HCT116 (cell line): ENCODE measurements at regions not wholly inside any gene's neighbourhood (a gene's known extent, or its start where the extent isn't known, plus 50 kb on each side); places are given as distances from the start of the nearest gene placed in this dataset.

Experiments
- ATAC-seq: fragments of 200-7000 bp; cut with Tn5 transposase; 2 replicates; pipeline ENCODE4 v1.9.1; 2020; ENCODE audit warnings: mild to moderate bottlenecking, moderate library complexity
- BruUV-seq: library from RNA; stranded (reverse); fragments of 400-500 nt; replicated peaks from 2 replicates; lab custom pipeline; 2021; lab: Mats Ljungman, UMichigan
- CTCF ChIA-PET: fragments of 300-600 bp; sonication (Branson Sonifier 250); formaldehyde crosslinking; loops from one replicate; lab custom pipeline; 2021; ENCODE audit warnings: antibody characterized with exemption; lab: Charles Lee
- POLR2A ChIA-PET: fragments of 300-600, 350-600 bp; sonication (Branson Sonifier 250); formaldehyde crosslinking; loops from one replicate; lab custom pipeline; 2021; ENCODE audit warnings: antibody characterized with exemption; lab: Charles Lee
- RAD21 ChIA-PET, 2 experiments: fragments of 300-600 bp; sonication (Branson Sonifier 250); formaldehyde crosslinking; loops; one replicate each; lab custom pipeline; 2023; ENCODE audit warnings: low total read pairs in 2 of 2; ENCODE audit not compliant: uncharacterized antibody in 2 of 2, unreplicated experiment in 2 of 2, low non-redundant PET in 1 of 2; lab: Charles Lee
- DNase-seq: peaks from one replicate; pipeline ENCODE4 v3.0.0-alpha.2; 2010; ENCODE audit warnings: low read depth, low spot score
- H2AFZ ChIP-seq: fragments of 200-600 bp; shearing (Covaris generic), sonication (generic); 2 replicates; pipeline ENCODE4 v1.6.1; 2017; ENCODE audit warnings: low read depth, mixed run types, mixed read lengths, antibody characterized with exemption, low read length; ENCODE audit not compliant: poor library complexity, severe bottlenecking
- H3K27ac ChIP-seq: 2 replicates; pipeline ENCODE4 v1.5.1; 2012; ENCODE audit warnings: low read depth, low read length
- H3K27me3 ChIP-seq: fragments of 200-600 bp; sonication (generic); 2 replicates; pipeline ENCODE4 v1.6.1; 2016; ENCODE audit warnings: mixed run types, low read length, mixed read lengths; ENCODE audit not compliant: insufficient read depth
- H3K36me3 ChIP-seq, 2 experiments: fragments of 200-500 bp in 1 of 2; fragments of 200-600 bp in 1 of 2; sonication (Bioruptor generic) in 1 of 2; sonication (generic) in 1 of 2; 2 replicates each; pipeline versions ENCODE4 v1.5.1 to v1.6.1; 2014 to 2016; ENCODE audit warnings: low read length in 2 of 2, inconsistent platforms in 1 of 2, mixed read lengths in 1 of 2, mixed run types in 1 of 2; ENCODE audit not compliant: insufficient read depth in 2 of 2, control insufficient read depth in 1 of 2
- H3K4me1 ChIP-seq, 2 experiments: fragments of 200-600 bp in 1 of 2; sonication (generic) in 1 of 2; 2 replicates each; pipeline versions ENCODE4 v1.5.1 to v1.6.1; 2012 to 2017; ENCODE audit warnings: low read length in 2 of 2, inconsistent platforms in 1 of 2, mild to moderate bottlenecking in 1 of 2, mixed read lengths in 1 of 2, mixed run types in 1 of 2, moderate library complexity in 1 of 2; ENCODE audit not compliant: insufficient read depth in 2 of 2, control insufficient read depth in 1 of 2
- H3K4me2 ChIP-seq: fragments of 200-600 bp; sonication (generic); 2 replicates; pipeline ENCODE4 v1.6.1; 2017; ENCODE audit warnings: mixed run types, low read length, mixed read lengths
- H3K4me3 ChIP-seq, 2 experiments: fragments of 200-600 bp in 1 of 2; sonication (generic) in 1 of 2; replicated peaks in 1 of 2; 2 replicates each; pipeline ENCODE4 v1.5.1; 2011 to 2016; ENCODE audit warnings: low read length in 2 of 2, control low read depth in 1 of 2, low read depth in 1 of 2, mild to moderate bottlenecking in 1 of 2, mixed read lengths in 1 of 2, mixed run types in 1 of 2
- H3K79me2 ChIP-seq: fragments of 200-600 bp; sonication (generic); 2 replicates; pipeline ENCODE4 v1.6.1; 2017; ENCODE audit warnings: mild to moderate bottlenecking, mixed run types, low read length, moderate library complexity, mixed read lengths; ENCODE audit not compliant: insufficient read depth
- H3K9ac ChIP-seq: fragments of 200-600 bp; sonication (generic); 2 replicates; pipeline ENCODE4 v1.6.1; 2016; ENCODE audit warnings: low read length, mixed read lengths
- H3K9me2 ChIP-seq: fragments of 200-600 bp; sonication (generic), shearing (Covaris generic); 2 replicates; pipeline ENCODE4 v1.6.1; 2017; ENCODE audit warnings: mixed run types, mild to moderate bottlenecking, moderate library complexity; ENCODE audit not compliant: insufficient read depth
- H3K9me3 ChIP-seq, 2 experiments: fragments of 200-500 bp in 1 of 2; fragments of 200-600 bp in 1 of 2; sonication (Bioruptor generic) in 1 of 2; sonication (generic) in 1 of 2; 2 replicates each; pipeline ENCODE4 v1.6.1; 2014 to 2017; ENCODE audit warnings: low read length in 2 of 2, mixed read lengths in 2 of 2, inconsistent platforms in 1 of 2, low read depth in 1 of 2, mild to moderate bottlenecking in 1 of 2, mixed run types in 1 of 2, moderate library complexity in 1 of 2; ENCODE audit not compliant: control insufficient read depth in 1 of 2, insufficient read depth in 1 of 2
- H4K20me1 ChIP-seq: fragments of 200-600 bp; sonication (generic), shearing (Covaris generic); 2 replicates; pipeline ENCODE4 v1.6.1; 2017; ENCODE audit warnings: mixed run types, mild to moderate bottlenecking, moderate library complexity; ENCODE audit not compliant: insufficient read depth
- CBX3 ChIP-seq: IDR thresholded peaks from 2 replicates; pipeline ENCODE4 v1.6.1; 2012; ENCODE audit warnings: low read depth
- CEBPB ChIP-seq: IDR thresholded peaks from 2 replicates; pipeline ENCODE4 v1.6.1; 2012; ENCODE audit warnings: low read depth
- EGR1 ChIP-seq: IDR thresholded peaks from 2 replicates; pipeline ENCODE4 v1.6.1; 2012; ENCODE audit warnings: low read depth
- ELF1 ChIP-seq: IDR thresholded peaks from 2 replicates; pipeline ENCODE4 v1.6.1; 2012; ENCODE audit warnings: low read depth, borderline replicate concordance
- EZH2 ChIP-seq: fragments of 200-600 bp; sonication (generic); IDR thresholded peaks from 2 replicates; pipeline ENCODE4 v1.6.1; 2017; ENCODE audit warnings: antibody characterized with exemption, mixed run types
- EZH2phosphoT487 ChIP-seq: fragments of 200-600 bp; IDR thresholded peaks from 2 replicates; pipeline ENCODE4 v1.6.1; 2018; ENCODE audit warnings: antibody characterized with exemption, borderline replicate concordance
- FOSL1 ChIP-seq: IDR thresholded peaks from 2 replicates; pipeline ENCODE4 v1.6.1; 2012; ENCODE audit warnings: low read depth
- JUND ChIP-seq: IDR thresholded peaks from 2 replicates; pipeline ENCODE4 v1.6.1; 2012
- POLR2A ChIP-seq: IDR thresholded peaks from 2 replicates; pipeline ENCODE4 v1.7.0; 2011; ENCODE audit warnings: borderline replicate concordance; ENCODE audit not compliant: insufficient read depth, insufficient read length; ENCODE audit errors: extremely low read depth
- POLR2AphosphoS5 ChIP-seq: IDR thresholded peaks from 2 replicates; pipeline ENCODE4 v1.6.1; 2011; ENCODE audit warnings: mild to moderate bottlenecking, low read depth, low read length, moderate library complexity
- RAD21 ChIP-seq: IDR thresholded peaks from 2 replicates; pipeline ENCODE4 v1.6.1; 2012; ENCODE audit warnings: low read depth, mild to moderate bottlenecking
- SIN3A ChIP-seq: IDR thresholded peaks from 2 replicates; pipeline ENCODE4 v1.6.1; 2012; ENCODE audit warnings: low read depth
- SP1 ChIP-seq: IDR thresholded peaks from 2 replicates; pipeline ENCODE4 v1.6.1; 2012; ENCODE audit warnings: low read depth
- SRF ChIP-seq: IDR thresholded peaks from 2 replicates; pipeline ENCODE4 v1.6.1; 2012; ENCODE audit warnings: low read depth
- ZNF274 ChIP-seq: fragments of 200-500 bp; sonication (Bioruptor generic); IDR thresholded peaks from 2 replicates; pipeline ENCODE4 v1.6.1; 2014; ENCODE audit warnings: mild to moderate bottlenecking, low read depth, low read length, inconsistent platforms
- intact Hi-C: fragments of 100-400 bp; cut with micrococcal nuclease; formaldehyde crosslinking; loops from 2 replicates; pipeline ENCODE4 v1.10.0; 2022

- H3K4me3 ChIP-seq, result no peak overlapping the region
- H2AFZ ChIP-seq, result no peak overlapping the region
- 0 out of 2 replicates have a peak, but pooled peaks cover under 1% of the 10 kb centered on the region for H3K27me3 ChIP-seq
- TF ChIP-seq SIN3A (no peak), JUND (no peak), FOSL1 (no peak)
- ATAC-seq (no peak), DNase-seq (no peak)
- RAD21 ChIA-PET, result no interaction called here
- no peaks in the 10 kb centered on the region for H3K36me3 ChIP-seq
- H3K79me2 ChIP-seq, result no peaks in the 10 kb centered on the region
- H3K27ac ChIP-seq, result no peak overlapping the region
- H3K9me2 ChIP-seq, result no peaks in the 10 kb centered on the region
- H3K9me3 ChIP-seq, result no peaks in the 10 kb centered on the region
- no peak overlapping the region for H3K4me2 ChIP-seq
- H3K9ac ChIP-seq, result no peak overlapping the region
- intact Hi-C loops, result no loop called here
- no TSS peak for BruUV-seq
- no peaks in the 10 kb centered on the region for H3K4me1 ChIP-seq
- CTCF ChIA-PET, result no interaction called here
- POLR2A ChIA-PET, result no interaction called here
- no peaks in the 10 kb centered on the region for H4K20me1 ChIP-seq
These were observed 81.7 kb upstream of the NXT1 start for GRCh38 chr20:23268792-23269354.

GRCh38 chr20:23267909-23268308, 82.7 kb upstream of the NXT1 start:
- Histone ChIP-seq H3K79me2 (no peaks in the 10 kb centered on the region), H3K9ac (no peak overlapping the region), H3K9me3 (no peaks in the 10 kb centered on the region), H3K27me3 (no peaks in the 10 kb centered on the region), H3K36me3 (no peaks in the 10 kb centered on the region), H3K4me3 (no peak overlapping the region), H3K4me2 (no peak overlapping the region), H3K9me2 (no peaks in the 10 kb centered on the region), H2AFZ (no peak overlapping the region), H3K27ac (no peak overlapping the region), H3K4me1 (no peaks in the 10 kb centered on the region), H4K20me1 (no peaks in the 10 kb centered on the region)
- TF ChIP-seq EZH2, result no peak
- no peak for TF ChIP-seq POLR2AphosphoS5
- TF ChIP-seq EZH2phosphoT487, result no peak
- no peak for TF ChIP-seq ELF1
- no peak for TF ChIP-seq POLR2A
- no peak for TF ChIP-seq CBX3
- no peak for TF ChIP-seq RAD21
- TF ChIP-seq ZNF274, result no peak
- no peak for TF ChIP-seq JUND
- no peak for TF ChIP-seq SRF
- TF ChIP-seq SP1, result no peak
- TF ChIP-seq EGR1, result no peak
- TF ChIP-seq CEBPB, result no peak
- TF ChIP-seq FOSL1, result no peak
- ATAC-seq, result no peak
- BruUV-seq, result no TSS peak
- RAD21 ChIA-PET, result no interaction called here
- POLR2A ChIA-PET, result no interaction called here
- CTCF ChIA-PET, result no interaction called here
- intact Hi-C loops, result no loop called here
- DNase-seq, result no peak
